IMR-90 (cell line): ENCODE measurements at regions not wholly inside any gene's neighbourhood (a gene's known extent, or its start where the extent isn't known, plus 50 kb on each side); places are given as distances from the start of the nearest gene placed in this dataset.

Source experiments
- ATAC-seq: fragments of 200-7000 bp; cut with Tn5 transposase; 2 replicates; pipeline ENCODE4 v1.9.1; 2020; ENCODE audit warnings: low read depth, mild to moderate bottlenecking, moderate library complexity
- BruUV-seq: library from RNA; stranded (reverse); fragments of 400-500 nt; replicated peaks from 2 replicates; lab custom pipeline; 2021; lab: Mats Ljungman, UMichigan
- CTCF ChIA-PET: fragments of 300-600 bp; formaldehyde crosslinking; extraction: SDS; loops from one replicate; lab custom pipeline; 2021; ENCODE audit warnings: antibody characterized with exemption; lab: Yijun Ruan, JAX
- POLR2A ChIA-PET: fragments of 300-600 bp; sonication (Branson Sonifier 250); formaldehyde crosslinking; loops from one replicate; lab custom pipeline; 2022; ENCODE audit warnings: antibody characterized with exemption; ENCODE audit not compliant: unreplicated experiment; lab: Charles Lee
- DNase-seq: peaks from one replicate; pipeline ENCODE4 v3.0.0; 2013
- H2AFZ ChIP-seq: replicated peaks from 2 replicates; pipeline ENCODE3; 2013; ENCODE audit warnings: low read length, mild to moderate bottlenecking; ENCODE audit not compliant: poor library complexity
- H2AK5ac ChIP-seq: 2 replicates; pipeline ENCODE4 v1.6.1; 2013; ENCODE audit warnings: low read depth, low read length, inconsistent platforms
- H2AK9ac ChIP-seq: replicated peaks from 2 replicates; pipeline ENCODE3; 2013; ENCODE audit warnings: mild to moderate bottlenecking, low read depth, low read length, moderate library complexity; ENCODE audit not compliant: poor library complexity
- H2BK120ac ChIP-seq: 2 replicates; pipeline ENCODE4 v1.6.1; 2013; ENCODE audit warnings: low read depth, low read length, inconsistent platforms
- H2BK15ac ChIP-seq: 3 replicates; pipeline ENCODE4 v1.6.1; 2013; ENCODE audit warnings: low read depth, low read length, inconsistent platforms
- H2BK20ac ChIP-seq: 2 replicates; pipeline ENCODE4 v1.6.1; 2013; ENCODE audit warnings: low read depth, mild to moderate bottlenecking, inconsistent platforms, low read length, moderate library complexity
- H2BK5ac ChIP-seq: 2 replicates; pipeline ENCODE4 v1.6.1; 2013; ENCODE audit warnings: mild to moderate bottlenecking, low read depth, low read length, inconsistent platforms; ENCODE audit not compliant: poor library complexity, severe bottlenecking
- H3K14ac ChIP-seq: replicated peaks from 2 replicates; pipeline ENCODE4 v1.6.1; 2013; ENCODE audit warnings: low read depth, low read length, inconsistent platforms
- H3K18ac ChIP-seq: 2 replicates; pipeline ENCODE4 v1.6.1; 2013; ENCODE audit warnings: low read depth, low read length, control low read depth
- H3K23ac ChIP-seq: 2 replicates; pipeline ENCODE4 v1.6.1; 2013; ENCODE audit warnings: low read depth, low read length, inconsistent platforms
- H3K27ac ChIP-seq: 2 replicates; pipeline ENCODE4 v1.5.1; 2013; ENCODE audit warnings: mild to moderate bottlenecking, control low read depth, low read length; ENCODE audit not compliant: insufficient read depth
- H3K27me3 ChIP-seq: 2 replicates; pipeline ENCODE4 v1.6.1; 2013; ENCODE audit warnings: low read length; ENCODE audit not compliant: control insufficient read depth, insufficient read depth
- H3K36me3 ChIP-seq: 2 replicates; pipeline ENCODE4 v1.6.1; 2013; ENCODE audit warnings: low read length, mixed read lengths; ENCODE audit not compliant: control insufficient read depth, insufficient read depth
- H3K4ac ChIP-seq: 2 replicates; pipeline ENCODE4 v1.6.1; 2013; ENCODE audit warnings: low read depth, low read length, inconsistent platforms
- H3K4me1 ChIP-seq: 2 replicates; pipeline ENCODE4 v1.6.1; 2013; ENCODE audit warnings: low read length, mixed read lengths; ENCODE audit not compliant: control insufficient read depth, insufficient read depth
- H3K4me2 ChIP-seq: 2 replicates; pipeline ENCODE4 v1.6.1; 2013; ENCODE audit warnings: low read depth, mild to moderate bottlenecking, control low read depth, low read length, moderate library complexity
- H3K4me3 ChIP-seq: 2 replicates; pipeline ENCODE4 v1.5.1; 2013; ENCODE audit warnings: low read depth, mild to moderate bottlenecking, control low read depth, low read length, moderate library complexity; ENCODE audit not compliant: insufficient read depth
- H3K56ac ChIP-seq: 2 replicates; pipeline ENCODE4 v1.6.1; 2013; ENCODE audit warnings: low read length, inconsistent platforms; ENCODE audit not compliant: insufficient read depth; ENCODE audit errors: extremely low read depth
- H3K79me1 ChIP-seq, 2 experiments: 2 replicates each; pipeline ENCODE4 v1.6.1; 2013; ENCODE audit warnings: low read length in 2 of 2, inconsistent platforms in 1 of 2, low read depth in 1 of 2
- H3K9ac ChIP-seq: 2 replicates; pipeline ENCODE4 v1.6.1; 2013; ENCODE audit warnings: low read depth, low read length, control low read depth
- H3K9me1 ChIP-seq: 2 replicates; pipeline ENCODE4 v1.6.1; 2013; ENCODE audit warnings: low read length, inconsistent platforms; ENCODE audit not compliant: insufficient read depth
- H3K9me3 ChIP-seq: 2 replicates; pipeline ENCODE4 v1.6.1; 2013; ENCODE audit warnings: low read length; ENCODE audit not compliant: control insufficient read depth, insufficient read depth
- H4K20me1 ChIP-seq: 2 replicates; pipeline ENCODE4 v1.6.1; 2013; ENCODE audit warnings: low read length, inconsistent platforms; ENCODE audit not compliant: insufficient read depth
- H4K5ac ChIP-seq: 2 replicates; pipeline ENCODE4 v1.6.1; 2013; ENCODE audit warnings: mild to moderate bottlenecking, low read depth, low read length, control low read depth
- H4K8ac ChIP-seq, 2 experiments: 2 replicates each; pipeline ENCODE4 v1.6.1; 2013; ENCODE audit warnings: low read depth in 2 of 2, low read length in 2 of 2, control low read depth in 1 of 2, inconsistent platforms in 1 of 2
- H4K91ac ChIP-seq: 2 replicates; pipeline ENCODE4 v1.6.1; 2013; ENCODE audit warnings: low read depth, low read length, inconsistent platforms; ENCODE audit not compliant: insufficient read depth
- CHD1 ChIP-seq: IDR thresholded peaks from 2 replicates; pipeline ENCODE4 v1.6.1; 2012; ENCODE audit warnings: low read depth, low read length, improper control_type of control experiment
- MAFK ChIP-seq: IDR thresholded peaks from 2 replicates; pipeline ENCODE4 v1.6.1; 2012; ENCODE audit warnings: low read depth, low read length, improper control_type of control experiment
- MAZ ChIP-seq: IDR thresholded peaks from 2 replicates; pipeline ENCODE4 v1.6.1; 2012; ENCODE audit warnings: low read depth, mild to moderate bottlenecking, low read length, improper control_type of control experiment, moderate library complexity, borderline replicate concordance
- MXI1 ChIP-seq: IDR thresholded peaks from 2 replicates; pipeline ENCODE4 v1.6.1; 2012; ENCODE audit warnings: low read depth, mild to moderate bottlenecking, low read length, moderate library complexity, borderline replicate concordance
- RCOR1 ChIP-seq: IDR thresholded peaks from 2 replicates; pipeline ENCODE4 v1.6.1; 2012; ENCODE audit warnings: mild to moderate bottlenecking, low read length, improper control_type of control experiment; ENCODE audit not compliant: insufficient replicate concordance
- RFX5 ChIP-seq: IDR thresholded peaks from 2 replicates; pipeline ENCODE4 v1.8.0; 2012; ENCODE audit warnings: low read depth, mild to moderate bottlenecking, low read length, moderate library complexity
- SMC3 ChIP-seq: fragments of 150-350 bp; IDR thresholded peaks from 2 replicates; pipeline ENCODE4 v1.6.1; 2016; ENCODE audit warnings: low read depth, mild to moderate bottlenecking, antibody characterized with exemption, low read length, moderate library complexity
- dilution Hi-C: fragments of 300-500 bp; cut with HindIII; formaldehyde crosslinking; loops from one replicate; pipeline ENCODE4 v1.14.3; 2018; ENCODE audit warnings: low sequenced_read_pairs; ENCODE audit not compliant: unreplicated experiment
- in situ Hi-C: fragments of 300-500 bp; cut with MboI; formaldehyde crosslinking; loops from 3 replicates; pipeline ENCODE4 v1.14.3; 2019; ENCODE audit warnings: low sequenced_read_pairs, inconsistent platforms, mixed read lengths
- intact Hi-C: fragments of 100-400 bp; cut with micrococcal nuclease; formaldehyde crosslinking; loops from 2 replicates; pipeline ENCODE4 v1.10.0; 2022
- TF ChIP-seq, protein P1 (sequence below): conservative IDR thresholded peaks from 2 replicates; pipeline ENCODE4 v1.5.1; 2012; ENCODE audit warnings: mild to moderate bottlenecking, low read depth, low read length, improper control_type of control experiment
- TF ChIP-seq, protein P2 (sequence below): fragments of 150-350 bp; IDR thresholded peaks from 2 replicates; pipeline ENCODE4 v1.6.1; 2016; ENCODE audit warnings: low read depth, mild to moderate bottlenecking, low read length, moderate library complexity, borderline replicate concordance

DNA sequence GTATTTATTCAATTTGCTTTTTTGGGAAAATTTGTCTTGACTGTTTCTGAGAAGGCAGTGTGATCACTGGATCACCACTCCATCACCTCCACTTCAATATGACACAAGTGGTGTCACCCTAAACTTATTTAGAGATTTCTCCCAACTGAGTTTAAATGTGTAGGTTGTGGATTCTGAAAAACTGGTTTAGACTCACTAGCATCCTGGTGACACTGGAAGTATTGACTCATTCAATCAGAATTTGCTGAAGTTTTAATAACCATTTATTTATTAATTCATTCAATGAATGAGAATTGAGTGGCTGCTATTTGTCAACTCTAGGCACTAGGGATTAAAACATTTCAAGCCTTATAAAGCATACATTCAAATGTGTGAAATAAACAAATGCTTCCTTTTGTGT is 819.1 kb upstream of the EPHA5 start:
- BruUV-seq, result no TSS peak
- Histone ChIP-seq H2AK9ac (no peak overlapping the region), H3K14ac (no peak overlapping the region), H2BK120ac (peak overlapping the region; percentile 64; the same call in 1 of the 2 replicates), H3K9ac (no peak overlapping the region), H3K4me2 (no peak overlapping the region), H2AFZ (no peak overlapping the region), H3K27me3 (no peaks in the 10 kb centered on the region), H3K23ac (no peak overlapping the region), H2AK5ac (no peak overlapping the region), H3K4me3 (no peak overlapping the region), H3K9me1 (no peaks in the 10 kb centered on the region), H3K4ac (no peak overlapping the region), H4K91ac (no peak overlapping the region), H2BK15ac (no peak overlapping the region), H3K27ac (no peak overlapping the region), H3K36me3 (no peaks in the 10 kb centered on the region), H4K8ac (no peak overlapping the region), H3K79me1 (no peaks in the 10 kb centered on the region), H3K9me3 (no peaks in the 10 kb centered on the region), H4K20me1 (no peaks in the 10 kb centered on the region), H3K4me1 (no peaks in the 10 kb centered on the region), H2BK5ac (peak overlapping the region; percentile 58), H2BK20ac (peak overlapping the region; percentile 39; the same call in 1 of the 2 replicates), H3K56ac (no peak overlapping the region), H4K5ac (no peak overlapping the region), H3K18ac (peak overlapping the region; percentile 59; the same call in 1 of the 2 replicates)
- in situ Hi-C loops (no loop called here), intact Hi-C loops (no loop called here), dilution Hi-C loops (no loop called here)
- ChIA-PET POLR2A (no interaction called here), CTCF (no interaction called here)
- TF ChIP-seq CHD1 (no peak), MAFK (no peak), SMC3 (no peak), RCOR1 (no peak), MAZ (no peak), MXI1 (no peak), RFX5 (no peak)
- TF ChIP-seq, protein P1, sequence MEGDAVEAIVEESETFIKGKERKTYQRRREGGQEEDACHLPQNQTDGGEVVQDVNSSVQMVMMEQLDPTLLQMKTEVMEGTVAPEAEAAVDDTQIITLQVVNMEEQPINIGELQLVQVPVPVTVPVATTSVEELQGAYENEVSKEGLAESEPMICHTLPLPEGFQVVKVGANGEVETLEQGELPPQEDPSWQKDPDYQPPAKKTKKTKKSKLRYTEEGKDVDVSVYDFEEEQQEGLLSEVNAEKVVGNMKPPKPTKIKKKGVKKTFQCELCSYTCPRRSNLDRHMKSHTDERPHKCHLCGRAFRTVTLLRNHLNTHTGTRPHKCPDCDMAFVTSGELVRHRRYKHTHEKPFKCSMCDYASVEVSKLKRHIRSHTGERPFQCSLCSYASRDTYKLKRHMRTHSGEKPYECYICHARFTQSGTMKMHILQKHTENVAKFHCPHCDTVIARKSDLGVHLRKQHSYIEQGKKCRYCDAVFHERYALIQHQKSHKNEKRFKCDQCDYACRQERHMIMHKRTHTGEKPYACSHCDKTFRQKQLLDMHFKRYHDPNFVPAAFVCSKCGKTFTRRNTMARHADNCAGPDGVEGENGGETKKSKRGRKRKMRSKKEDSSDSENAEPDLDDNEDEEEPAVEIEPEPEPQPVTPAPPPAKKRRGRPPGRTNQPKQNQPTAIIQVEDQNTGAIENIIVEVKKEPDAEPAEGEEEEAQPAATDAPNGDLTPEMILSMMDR, result no peak
- TF ChIP-seq, protein P2, sequence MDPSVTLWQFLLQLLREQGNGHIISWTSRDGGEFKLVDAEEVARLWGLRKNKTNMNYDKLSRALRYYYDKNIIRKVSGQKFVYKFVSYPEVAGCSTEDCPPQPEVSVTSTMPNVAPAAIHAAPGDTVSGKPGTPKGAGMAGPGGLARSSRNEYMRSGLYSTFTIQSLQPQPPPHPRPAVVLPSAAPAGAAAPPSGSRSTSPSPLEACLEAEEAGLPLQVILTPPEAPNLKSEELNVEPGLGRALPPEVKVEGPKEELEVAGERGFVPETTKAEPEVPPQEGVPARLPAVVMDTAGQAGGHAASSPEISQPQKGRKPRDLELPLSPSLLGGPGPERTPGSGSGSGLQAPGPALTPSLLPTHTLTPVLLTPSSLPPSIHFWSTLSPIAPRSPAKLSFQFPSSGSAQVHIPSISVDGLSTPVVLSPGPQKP, result no peak
- no peak for ATAC-seq
- DNase-seq, result no peak
